Thoracic aorta (tissue), 2 donors: ENCODE measurements at regions not wholly inside any gene's neighbourhood (a gene's known extent, or its start where the extent isn't known, plus 50 kb on each side); places are given as distances from the start of the nearest gene placed in this dataset.

Source experiments
- ATAC-seq: fragments of 150-250 bp; one replicate; pipeline ENCODE4 v1.8.0; 2017; ENCODE audit warnings: low read depth; ENCODE audit not compliant: insufficient number of reproducible peaks, low FRiP score
- DNase-seq: peaks from one replicate; pipeline ENCODE4 v3.0.0-alpha.2; 2020; ENCODE audit warnings: low spot score
- H3K27ac ChIP-seq, 2 donors: fragments of 200-600 bp; sonication (generic); 1 replicate in 1 of 2; 2 replicates in 1 of 2; pipeline ENCODE4 v1.5.1; 2016; ENCODE audit warnings: mild to moderate bottlenecking in 2 of 2, moderate library complexity in 2 of 2
- H3K27me3 ChIP-seq: fragments of 200-600 bp; sonication (generic); replicated peaks from 2 replicates; pipeline ENCODE4 v1.6.0; 2016; ENCODE audit warnings: mild to moderate bottlenecking; ENCODE audit not compliant: insufficient read depth
- H3K36me3 ChIP-seq: fragments of 200-600 bp; sonication (generic); one replicate; pipeline ENCODE4 v1.5.1; 2016
- H3K4me1 ChIP-seq, 2 donors: fragments of 200-600 bp; sonication (generic); 1 replicate in 1 of 2; 2 replicates in 1 of 2; pipeline versions ENCODE4 v1.5.1 to v1.6.0; 2016; ENCODE audit warnings: low read depth in 2 of 2, mild to moderate bottlenecking in 1 of 2; ENCODE audit not compliant: control insufficient read depth in 1 of 2
- H3K4me3 ChIP-seq: fragments of 200-600 bp; sonication (generic); 2 replicates; pipeline ENCODE4 v1.5.1; 2016; ENCODE audit warnings: mild to moderate bottlenecking
- H3K9me3 ChIP-seq: fragments of 200-600 bp; sonication (generic); 2 replicates; pipeline ENCODE4 v1.5.1; 2016
- TF ChIP-seq, protein P1 (sequence below): fragments of 200-600 bp; sonication (generic); IDR thresholded peaks from one replicate; pipeline ENCODE4 v1.5.1; 2019; ENCODE audit warnings: antibody characterized with exemption

DNA sequence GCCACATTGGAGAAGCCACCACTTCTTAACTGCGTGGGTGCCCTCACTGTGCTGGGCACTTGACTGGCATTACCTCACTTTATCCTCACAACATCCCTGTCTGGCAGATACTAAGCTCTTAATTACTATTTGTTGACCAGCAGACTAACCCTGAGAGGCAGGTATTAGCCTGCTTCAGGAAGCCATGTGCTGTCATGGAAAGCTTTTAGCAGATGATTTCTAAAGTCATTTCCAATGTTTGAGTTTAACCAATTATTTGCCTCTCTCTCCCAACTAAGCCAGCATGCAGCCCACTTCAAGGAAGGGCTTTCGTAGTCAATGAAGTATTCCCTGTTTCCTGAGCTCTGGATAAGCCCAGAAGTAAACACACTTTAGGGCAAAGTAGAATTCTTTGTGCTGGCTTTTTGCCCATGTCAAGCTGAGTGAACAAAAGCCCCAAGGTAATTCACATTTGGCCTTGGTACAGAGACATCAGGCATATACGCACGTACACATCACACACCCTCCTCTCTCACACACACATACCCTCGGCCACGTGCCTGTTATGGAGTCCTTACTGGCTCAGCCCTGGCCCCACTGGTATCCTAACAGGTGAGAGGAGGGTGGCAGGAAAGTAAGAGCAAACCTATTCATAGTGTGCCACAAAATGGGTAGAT is 108.6 kb downstream of the C1D start:
- TF ChIP-seq, protein P1, sequence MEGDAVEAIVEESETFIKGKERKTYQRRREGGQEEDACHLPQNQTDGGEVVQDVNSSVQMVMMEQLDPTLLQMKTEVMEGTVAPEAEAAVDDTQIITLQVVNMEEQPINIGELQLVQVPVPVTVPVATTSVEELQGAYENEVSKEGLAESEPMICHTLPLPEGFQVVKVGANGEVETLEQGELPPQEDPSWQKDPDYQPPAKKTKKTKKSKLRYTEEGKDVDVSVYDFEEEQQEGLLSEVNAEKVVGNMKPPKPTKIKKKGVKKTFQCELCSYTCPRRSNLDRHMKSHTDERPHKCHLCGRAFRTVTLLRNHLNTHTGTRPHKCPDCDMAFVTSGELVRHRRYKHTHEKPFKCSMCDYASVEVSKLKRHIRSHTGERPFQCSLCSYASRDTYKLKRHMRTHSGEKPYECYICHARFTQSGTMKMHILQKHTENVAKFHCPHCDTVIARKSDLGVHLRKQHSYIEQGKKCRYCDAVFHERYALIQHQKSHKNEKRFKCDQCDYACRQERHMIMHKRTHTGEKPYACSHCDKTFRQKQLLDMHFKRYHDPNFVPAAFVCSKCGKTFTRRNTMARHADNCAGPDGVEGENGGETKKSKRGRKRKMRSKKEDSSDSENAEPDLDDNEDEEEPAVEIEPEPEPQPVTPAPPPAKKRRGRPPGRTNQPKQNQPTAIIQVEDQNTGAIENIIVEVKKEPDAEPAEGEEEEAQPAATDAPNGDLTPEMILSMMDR = no peak
- DNase-seq = no peak
- Histone ChIP-seq H3K4me1 (peaks cover 0 to 6% of the 10 kb centered on the region in 2 donors), H3K27me3 (no peaks in the 10 kb centered on the region), H3K9me3 (no peaks in the 10 kb centered on the region), H3K4me3 (no peak overlapping the region), H3K36me3 (no peaks in the 10 kb centered on the region), H3K27ac (no peak overlapping the region)
- ATAC-seq = no peak

DNA sequence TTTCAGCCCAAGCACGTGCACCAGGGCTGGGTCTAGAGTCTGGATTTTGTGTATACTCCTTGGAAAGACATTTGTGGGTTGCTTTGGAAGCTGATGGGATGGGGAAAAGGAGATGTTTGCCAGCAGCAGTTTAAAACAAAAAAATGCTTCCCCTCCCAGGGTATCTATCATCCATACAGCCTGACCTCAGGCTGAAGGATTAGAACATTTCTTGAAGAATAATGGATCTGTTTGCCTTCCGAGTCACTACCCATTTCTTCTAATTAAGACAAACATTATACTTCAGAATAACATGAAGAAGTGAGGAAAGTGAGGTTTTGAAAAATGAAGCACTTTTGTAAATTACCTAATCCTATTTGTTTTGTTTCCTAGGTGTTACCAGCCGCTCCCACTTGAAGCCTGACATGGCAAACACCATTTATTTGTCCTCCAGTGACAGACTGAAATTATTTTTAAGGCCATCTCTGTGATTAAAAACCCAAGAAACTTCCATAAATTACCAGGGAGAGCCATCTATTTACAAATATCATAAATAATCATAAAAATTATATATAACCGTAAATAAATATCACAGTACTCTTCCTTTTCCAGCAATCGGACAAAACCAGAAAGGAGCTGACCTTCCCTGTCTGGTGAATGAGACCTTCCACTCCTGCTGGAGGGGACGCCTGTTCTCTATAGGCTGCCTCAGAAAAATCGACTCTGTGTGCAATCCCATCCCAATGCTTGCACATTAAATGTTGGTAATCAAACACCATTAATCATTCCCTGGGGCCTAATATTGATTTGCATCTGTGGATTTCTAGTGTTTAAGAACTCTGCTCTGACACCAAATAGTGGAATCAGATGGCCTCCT is 106.8 kb downstream of the C1D start:
- Histone ChIP-seq H3K4me3 (no peak overlapping the region), H3K4me1 (peaks cover 0 to 2% of the 10 kb centered on the region in 2 donors), H3K27me3 (no peaks in the 10 kb centered on the region), H3K27ac (no peak overlapping the region), H3K36me3 (no peaks in the 10 kb centered on the region), H3K9me3 (no peaks in the 10 kb centered on the region)
- ATAC-seq (no peak), DNase-seq (no peak)
- TF ChIP-seq, protein P1 = no peak

DNA sequence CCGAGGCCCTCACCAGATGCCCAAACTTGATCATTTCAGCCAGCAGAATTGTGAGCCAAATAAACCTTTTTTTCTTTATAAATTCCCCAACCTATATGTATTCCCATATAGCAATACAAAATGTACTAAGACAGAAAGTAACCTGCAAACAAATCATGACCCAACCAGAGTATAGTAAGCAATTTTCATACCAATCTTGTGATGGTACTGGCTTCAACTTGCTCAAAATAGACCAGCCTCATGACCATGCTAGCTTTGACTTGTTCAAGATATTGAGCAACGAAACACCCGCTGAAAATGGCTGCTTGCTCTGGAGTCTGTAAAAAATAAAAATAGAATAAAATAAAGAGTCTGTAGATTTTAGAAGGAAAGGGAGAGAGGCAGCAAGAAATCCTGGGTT is 97.6 kb downstream of the C1D start:
- no peak for DNase-seq
- no peak for ATAC-seq
- TF ChIP-seq, protein P1 = no peak

DNA sequence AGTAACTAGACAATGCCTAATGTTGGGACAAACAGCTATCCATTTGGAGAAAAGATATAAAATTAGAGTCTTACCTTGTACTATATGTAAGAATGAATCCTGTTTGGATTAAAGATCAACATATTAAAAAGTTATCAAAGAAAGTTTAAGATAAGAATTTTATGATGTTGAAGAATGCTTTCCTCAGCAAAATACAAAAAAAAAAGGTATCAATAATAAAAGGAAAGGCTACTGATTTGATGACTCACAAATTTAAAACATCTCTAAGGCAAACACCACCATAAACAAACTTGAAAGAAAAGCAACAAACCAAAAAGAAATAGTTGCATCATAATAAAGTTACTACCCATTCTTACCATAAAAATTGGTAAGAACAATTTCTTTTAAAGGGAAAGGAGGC is 92.7 kb downstream of the C1D start:
- Histone ChIP-seq H3K4me1 (peaks cover 5 to 12% of the 10 kb centered on the region in 2 donors), H3K36me3 (no peaks in the 10 kb centered on the region), H3K27ac (no peak overlapping the region), H3K4me3 (no peak overlapping the region), H3K27me3 (no peaks in the 10 kb centered on the region), H3K9me3 (no peaks in the 10 kb centered on the region)
- no peak for ATAC-seq
- TF ChIP-seq, protein P1 = no peak
- no peak for DNase-seq

More for the DNA sequence above, 97.6 kb downstream of the C1D start:
- Histone ChIP-seq H3K36me3 (no peaks in the 10 kb centered on the region), H3K4me3 (no peak overlapping the region), H3K27me3 (no peaks in the 10 kb centered on the region), H3K9me3 (no peaks in the 10 kb centered on the region), H3K4me1 (no peaks in the 10 kb centered on the region), H3K27ac (no peak overlapping the region)

DNA sequence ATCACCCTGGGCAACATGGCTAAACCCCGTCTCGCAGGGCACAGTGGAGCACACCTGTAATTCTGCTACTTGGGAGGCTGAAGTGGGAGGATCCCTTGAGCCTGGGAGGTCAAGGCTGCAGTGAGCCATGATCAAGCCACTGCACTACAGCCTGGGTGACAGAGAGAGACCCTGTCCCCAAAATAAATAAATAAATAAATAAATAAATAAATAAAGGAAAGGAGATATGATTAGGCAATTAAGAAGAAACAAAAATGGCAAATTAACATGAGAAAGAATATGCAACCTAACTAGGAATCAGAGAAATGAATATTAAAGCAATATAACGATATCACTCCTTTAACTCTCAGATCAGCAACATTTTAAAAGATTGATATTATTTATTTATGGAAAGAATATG is 92.3 kb downstream of the C1D start:
- TF ChIP-seq, protein P1 = no peak
- Histone ChIP-seq H3K4me3 (no peak overlapping the region), H3K36me3 (no peaks in the 10 kb centered on the region), H3K27me3 (no peaks in the 10 kb centered on the region), H3K4me1 (peaks cover 5 to 17% of the 10 kb centered on the region in 2 donors), H3K27ac (no peak overlapping the region), H3K9me3 (no peaks in the 10 kb centered on the region)
- DNase-seq = no peak
- ATAC-seq = no peak
